Fibroblast of villous mesenchyme (primary cell): ENCODE measurements at regions not wholly inside any gene's neighbourhood (a gene's known extent, or its start where the extent isn't known, plus 50 kb on each side); places are given as distances from the start of the nearest gene placed in this dataset.
"Not testable (repeated sequence)": the region's sequence is repeated elsewhere in the genome, so short reads cannot be mapped to it uniquely, and the experiment has no call there.

Source experiments
- DNase-seq: peaks from one replicate; pipeline ENCODE4 v3.0.0-alpha.2; 2010; ENCODE audit warnings: low read depth
- H3K4me3 ChIP-seq: 2 replicates; pipeline ENCODE4 v1.5.1; 2011; ENCODE audit warnings: low read depth, mild to moderate bottlenecking, low read length
- CTCF ChIP-seq: IDR thresholded peaks from 2 replicates; pipeline ENCODE4 v1.5.1; 2012; ENCODE audit warnings: low read depth, mild to moderate bottlenecking, low read length; ENCODE audit not compliant: insufficient read depth

DNA sequence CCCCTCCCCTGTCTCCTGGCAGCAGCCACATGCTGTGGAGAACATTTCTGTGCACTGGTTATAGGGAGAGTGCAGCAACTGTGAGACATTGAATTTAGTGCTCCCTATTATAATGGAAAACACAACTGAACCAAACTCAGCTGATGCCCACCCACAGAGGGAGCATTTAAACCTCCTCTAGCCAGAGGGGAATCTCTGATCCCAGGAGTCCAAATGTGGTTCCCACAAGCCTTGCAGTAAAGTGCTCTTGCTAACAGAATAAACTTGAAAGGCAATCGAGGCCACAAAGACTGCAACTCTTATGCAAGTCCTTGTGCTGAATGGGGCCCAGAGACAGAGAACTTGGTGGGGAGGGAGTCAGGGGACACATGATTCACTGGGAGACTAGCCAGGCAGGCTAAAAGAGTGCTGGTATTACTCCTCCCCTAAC, 638.8 kb upstream of the VRK2 start:
- DNase-seq, result no peak
- TF ChIP-seq CTCF, result no peak
- no peak overlapping the region for H3K4me3 ChIP-seq

DNA sequence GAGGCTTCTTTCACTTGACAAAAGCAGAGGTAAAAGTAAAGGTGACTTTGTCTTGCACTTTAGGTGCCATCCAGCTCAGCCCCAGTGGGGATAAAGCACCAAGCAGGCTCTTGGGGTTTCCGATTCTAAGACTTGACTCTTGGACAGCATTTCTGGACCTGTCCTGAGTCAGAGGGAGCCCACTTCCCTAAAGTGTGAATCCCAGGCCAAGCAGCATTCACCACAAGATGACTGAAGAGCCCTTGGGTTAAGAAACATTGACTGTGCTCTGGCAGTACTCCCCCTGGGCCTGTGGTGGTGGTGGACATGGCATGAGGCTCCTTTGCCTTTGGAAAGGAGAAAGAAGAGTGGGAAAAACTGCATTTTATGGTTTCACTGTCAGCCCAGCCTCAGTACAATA, 638.0 kb upstream of the VRK2 start:
- no peak for DNase-seq
- H3K4me3 ChIP-seq, result no peak overlapping the region
- no peak for TF ChIP-seq CTCF

GRCh38 chr2:57417007-57417406, 629.6 kb upstream of the VRK2 start:
- H3K4me3 ChIP-seq, result no peak overlapping the region
- DNase-seq, result no peak
- no peak for TF ChIP-seq CTCF

GRCh38 chr2:57418859-57419346, 627.7 kb upstream of the VRK2 start:
- DNase-seq, H3K4me3 ChIP-seq: not testable (repeated sequence)

DNA sequence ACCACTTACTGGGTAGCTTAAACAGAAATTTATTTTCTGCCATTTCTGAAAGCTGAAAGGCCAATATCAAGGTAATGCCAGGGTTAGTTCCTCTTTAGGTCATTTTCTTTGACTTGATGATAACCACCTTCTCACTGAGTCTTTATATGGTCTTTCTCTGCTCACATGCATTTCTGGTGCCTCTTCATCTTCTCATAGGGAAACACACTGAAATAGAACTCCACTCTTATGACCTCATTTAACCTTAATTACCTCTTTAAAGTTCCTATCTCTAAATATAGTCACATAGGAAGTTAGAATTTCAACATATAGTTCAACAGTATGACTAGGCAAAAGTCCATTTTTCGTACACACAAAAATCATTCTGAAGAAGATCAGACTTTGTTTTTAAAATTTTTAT, 616.8 kb upstream of the VRK2 start:
- TF ChIP-seq CTCF, result no peak
- no peak overlapping the region for H3K4me3 ChIP-seq
- DNase-seq, result no peak

DNA sequence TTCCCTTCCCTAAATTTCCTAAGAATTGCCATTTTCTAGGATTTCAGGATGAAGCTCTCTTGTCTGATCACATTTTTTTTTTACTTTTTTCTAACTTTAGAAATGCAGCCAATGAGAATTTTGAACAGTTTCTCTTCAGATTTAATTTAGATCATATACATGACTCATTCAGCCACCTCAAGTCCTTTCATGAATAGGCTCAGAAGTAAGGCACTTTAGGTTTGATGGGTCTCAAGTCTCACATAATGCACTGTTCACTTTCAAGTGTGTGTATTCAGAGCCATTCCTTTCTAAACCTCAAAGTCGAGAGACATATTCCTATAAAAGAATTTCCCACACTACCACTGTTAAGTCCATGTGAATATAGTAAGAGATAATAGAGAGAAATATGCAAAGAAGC, 614.1 kb upstream of the VRK2 start:
- H3K4me3 ChIP-seq, result no peak overlapping the region
- DNase-seq, result no peak
- no peak for TF ChIP-seq CTCF

- no peak for DNase-seq
- no peak for TF ChIP-seq CTCF
- H3K4me3 ChIP-seq, result no peak overlapping the region
These were observed 612.2 kb upstream of the VRK2 start for GRCh38 chr2:57434441-57434840.
